Keratinocyte (primary cell): ENCODE measurements at regions not wholly inside any gene's neighbourhood (a gene's known extent, or its start where the extent isn't known, plus 50 kb on each side); places are given as distances from the start of the nearest gene placed in this dataset.

ENCODE experiments used
- DNase-seq: peaks from one replicate; pipeline ENCODE4 v3.0.0-alpha.2; 2011; ENCODE audit warnings: low read depth, missing footprints, low spot score
- FAIRE-seq: peaks from 2 replicates; lab custom pipeline; 2011; peaks lifted over from hg19 to GRCh38; lab: Jason Lieb, UNC
- H2AFZ ChIP-seq: 2 replicates; pipeline ENCODE4 v1.6.0; 2012; ENCODE audit warnings: low read length, control low read depth, inconsistent platforms; ENCODE audit not compliant: control insufficient read depth
- H3K27ac ChIP-seq: 2 replicates; pipeline ENCODE4 v1.5.1; 2011; ENCODE audit warnings: low read length; ENCODE audit not compliant: control insufficient read depth, insufficient read depth
- H3K27me3 ChIP-seq: 3 replicates; pipeline ENCODE4 v1.6.0; 2011; ENCODE audit warnings: low read length; ENCODE audit not compliant: control insufficient read depth, insufficient read depth; ENCODE audit errors: extremely low read depth
- H3K36me3 ChIP-seq, 2 experiments: 2 replicates in 1 of 2; 3 replicates in 1 of 2; pipeline ENCODE4 v1.5.1; 2011; ENCODE audit warnings: low read length in 2 of 2, mild to moderate bottlenecking in 1 of 2; ENCODE audit not compliant: control insufficient read depth in 2 of 2, insufficient read depth in 2 of 2; ENCODE audit errors: extremely low read depth in 1 of 2
- H3K4me1 ChIP-seq: 3 replicates; pipeline ENCODE4 v1.5.1; 2011; ENCODE audit warnings: low read length; ENCODE audit not compliant: control insufficient read depth, insufficient read depth; ENCODE audit errors: extremely low read depth
- H3K4me2 ChIP-seq: 3 replicates; pipeline ENCODE4 v1.6.0; 2011; ENCODE audit warnings: low read depth, low read length; ENCODE audit not compliant: control insufficient read depth, insufficient read depth; ENCODE audit errors: extremely low read depth
- H3K4me3 ChIP-seq, 3 experiments: fragments of 200-600 bp in 1 of 3; sonication (generic) in 1 of 3; 2 replicates in 2 of 3; 3 replicates in 1 of 3; pipeline ENCODE4 v1.5.1; 2011 to 2016; ENCODE audit warnings: low read length in 3 of 3, mild to moderate bottlenecking in 3 of 3, control low read depth in 2 of 3, inconsistent platforms in 1 of 3, low read depth in 1 of 3, mixed read lengths in 1 of 3, mixed run types in 1 of 3, moderate library complexity in 1 of 3; ENCODE audit not compliant: control insufficient read depth in 2 of 3, insufficient read depth in 2 of 3; ENCODE audit errors: extremely low read depth in 1 of 3
- H3K79me2 ChIP-seq: 2 replicates; pipeline ENCODE4 v1.6.0; 2012; ENCODE audit warnings: low read length; ENCODE audit not compliant: control insufficient read depth, insufficient read depth
- H3K9ac ChIP-seq: 3 replicates; pipeline ENCODE4 v1.6.0; 2011; ENCODE audit warnings: low read length; ENCODE audit not compliant: control insufficient read depth, insufficient read depth; ENCODE audit errors: extremely low read depth
- H3K9me1 ChIP-seq: 3 replicates; pipeline ENCODE4 v1.6.0; 2011; ENCODE audit warnings: low read length; ENCODE audit not compliant: control insufficient read depth, insufficient read depth; ENCODE audit errors: extremely low read depth
- H3K9me3 ChIP-seq: 2 replicates; pipeline ENCODE4 v1.5.1; 2012; ENCODE audit warnings: low read depth, low read length; ENCODE audit not compliant: control insufficient read depth
- H4K20me1 ChIP-seq: 3 replicates; pipeline ENCODE4 v1.6.0; 2011; ENCODE audit warnings: low read length; ENCODE audit not compliant: control insufficient read depth, insufficient read depth; ENCODE audit errors: extremely low read depth
- CTCF ChIP-seq, 3 experiments: IDR thresholded peaks in 1 of 3; conservative IDR thresholded peaks in 1 of 3; optimal IDR thresholded peaks in 1 of 3; 2 replicates in 2 of 3; 3 replicates in 1 of 3; pipeline versions ENCODE3 to v1.5.1; 2011; ENCODE audit warnings: low read length in 3 of 3, mild to moderate bottlenecking in 3 of 3, moderate library complexity in 2 of 3, control low read depth in 1 of 3, inconsistent platforms in 1 of 3; ENCODE audit not compliant: insufficient read depth in 2 of 3; ENCODE audit errors: extremely low read depth in 1 of 3
- EZH2 ChIP-seq: IDR thresholded peaks from one replicate; pipeline ENCODE4 v1.6.1; 2012; ENCODE audit warnings: inconsistent platforms, mild to moderate bottlenecking, low read length, moderate library complexity
- dilution Hi-C: fragments of 300-500 bp; cut with MboI; formaldehyde crosslinking; loops from one replicate; pipeline ENCODE4 v1.7.0; 2020; ENCODE audit warnings: low sequenced_read_pairs; ENCODE audit not compliant: extremely low pct_ligation_motif_present

GRCh38 chr10:14415676-14416307 lies 85.1 kb upstream of the FRMD4A start:
- H4K20me1 ChIP-seq: no peaks in the 10 kb centered on the region
- H3K9me3 ChIP-seq: no peaks in the 10 kb centered on the region
- H3K79me2 ChIP-seq: no peaks in the 10 kb centered on the region
- peak overlapping the region; percentile 51 for H3K27ac ChIP-seq
- H2AFZ ChIP-seq: peak overlapping the region; percentile 42
- no peaks in the 10 kb centered on the region for H3K36me3 ChIP-seq
- DNase-seq (no peak), FAIRE-seq (peak; percentile 68)
- no peak overlapping the region for H3K4me3 ChIP-seq
- no peaks in the 10 kb centered on the region for H3K9me1 ChIP-seq
- dilution Hi-C loops: no loop called here
- peak overlapping the region; percentile 31 for H3K4me2 ChIP-seq
- no peak for TF ChIP-seq CTCF (optimal IDR thresholded peaks at IDR 0.05 in 1 of 3, IDR thresholded peaks at IDR 0.05 in 1 of 3, conservative IDR thresholded peaks at IDR 0.05 in 1 of 3; ENCODE audit: extremely low read depth in 1 of 3, insufficient read depth in 2 of 3, low read length in 3 of 3)
- no peak for TF ChIP-seq EZH2
- H3K27me3 ChIP-seq: no peaks in the 10 kb centered on the region
- H3K4me1 ChIP-seq: peaks cover 26% of the 10 kb centered on the region
- no peak overlapping the region for H3K9ac ChIP-seq

GRCh38 chr10:14414901-14415300 lies 84.2 kb upstream of the FRMD4A start:
- Histone ChIP-seq H3K9ac (no peak overlapping the region), H3K4me3 (no peak overlapping the region), H3K27me3 (no peaks in the 10 kb centered on the region), H3K79me2 (no peaks in the 10 kb centered on the region), H3K4me1 (peaks cover 26% of the 10 kb centered on the region), H3K9me3 (no peaks in the 10 kb centered on the region), H3K4me2 (peak overlapping the region; percentile 10), H3K9me1 (no peaks in the 10 kb centered on the region), H3K27ac (no peak overlapping the region), H4K20me1 (no peaks in the 10 kb centered on the region), H2AFZ (no peak overlapping the region), H3K36me3 (no peaks in the 10 kb centered on the region)
- DNase-seq: no peak
- FAIRE-seq: peak; percentile 97
- dilution Hi-C loops: no loop called here
- TF ChIP-seq EZH2: no peak
- no peak for TF ChIP-seq CTCF (optimal IDR thresholded peaks at IDR 0.05 in 1 of 3, IDR thresholded peaks at IDR 0.05 in 1 of 3, conservative IDR thresholded peaks at IDR 0.05 in 1 of 3; ENCODE audit: extremely low read depth in 1 of 3, insufficient read depth in 2 of 3, low read length in 3 of 3)
